H1 (cell line): ENCODE measurements at regions not wholly inside any gene's neighbourhood (a gene's known extent, or its start where the extent isn't known, plus 50 kb on each side); places are given as distances from the start of the nearest gene placed in this dataset.

Experiments
- CTCF ChIA-PET: fragments of 300-600 bp; sonication (Branson Sonifier 250); formaldehyde crosslinking; loops from one replicate; lab custom pipeline; 2021; ENCODE audit not compliant: partially characterized antibody; lab: Charles Lee
- POLR2A ChIA-PET: fragments of 300-600 bp; sonication (Branson Sonifier 250); formaldehyde crosslinking; loops from one replicate; lab custom pipeline; 2021; ENCODE audit warnings: inconsistent platforms; ENCODE audit not compliant: partially characterized antibody; lab: Charles Lee
- DNase-seq, 2 experiments: peaks; one replicate each; pipeline versions ENCODE4 v3.0.0 to v3.0.0-alpha.2; 2010 to 2022; ENCODE audit warnings: low spot score in 2 of 2, low read depth in 1 of 2, mixed read lengths in 1 of 2
- FAIRE-seq: peaks from 2 replicates; lab custom pipeline; 2011; peaks lifted over from hg19 to GRCh38; lab: Jason Lieb, UNC
- H2AFZ ChIP-seq: 2 replicates; pipeline ENCODE4 v1.8.1; 2012; ENCODE audit warnings: low read length, inconsistent platforms
- H2AK5ac ChIP-seq: 2 replicates; pipeline ENCODE4 v1.6.1; 2013; ENCODE audit warnings: low read depth, low read length
- H2BK120ac ChIP-seq: replicated peaks from 2 replicates; pipeline ENCODE3; 2013; ENCODE audit warnings: low read depth, low read length, inconsistent platforms
- H2BK12ac ChIP-seq: 2 replicates; pipeline ENCODE4 v1.6.1; 2013; ENCODE audit warnings: low read depth, low read length
- H2BK15ac ChIP-seq: 2 replicates; pipeline ENCODE4 v1.6.1; 2013; ENCODE audit warnings: low read length
- H2BK20ac ChIP-seq: 2 replicates; pipeline ENCODE4 v1.6.1; 2013; ENCODE audit warnings: low read length
- H2BK5ac ChIP-seq: 2 replicates; pipeline ENCODE4 v1.6.1; 2013; ENCODE audit warnings: low read depth, low read length
- H3K14ac ChIP-seq: 2 replicates; pipeline ENCODE4 v1.6.1; 2013; ENCODE audit warnings: inconsistent platforms; ENCODE audit not compliant: insufficient read length
- H3K18ac ChIP-seq: 2 replicates; pipeline ENCODE4 v1.6.1; 2013; ENCODE audit warnings: low read length; ENCODE audit errors: extremely low read depth
- H3K23ac ChIP-seq: 2 replicates; pipeline ENCODE4 v1.6.1; 2013; ENCODE audit warnings: inconsistent platforms; ENCODE audit not compliant: insufficient read length
- H3K23me2 ChIP-seq: 2 replicates; pipeline ENCODE4 v1.6.1; 2013; ENCODE audit warnings: low read depth, low read length
- H3K27ac ChIP-seq: 2 replicates; pipeline ENCODE4 v1.6.1; 2011; ENCODE audit warnings: low read depth, low read length, inconsistent platforms
- H3K27me3 ChIP-seq, 4 experiments: replicated peaks in 1 of 4; 1 replicate in 1 of 4; 2 replicates in 3 of 4; pipeline versions ENCODE4 v1.6.1 to v1.8.1; 2011 to 2013; ENCODE audit warnings: low read length in 3 of 4, mild to moderate bottlenecking in 3 of 4, inconsistent platforms in 2 of 4, mixed read lengths in 2 of 4, moderate library complexity in 1 of 4; ENCODE audit not compliant: control insufficient read depth in 3 of 4, insufficient read depth in 3 of 4; ENCODE audit errors: extremely low read depth in 1 of 4
- H3K36me3 ChIP-seq, 4 experiments: 2 replicates each; pipeline versions ENCODE4 v1.6.1 to v1.8.1; 2011 to 2013; ENCODE audit warnings: mild to moderate bottlenecking in 4 of 4, low read length in 3 of 4, moderate library complexity in 2 of 4, control low read depth in 1 of 4, inconsistent platforms in 1 of 4; ENCODE audit not compliant: insufficient read depth in 4 of 4, control insufficient read depth in 2 of 4
- H3K4ac ChIP-seq: replicated peaks from 2 replicates; pipeline ENCODE3; 2013; ENCODE audit warnings: low read length, low read depth, mixed read lengths, inconsistent platforms; ENCODE audit not compliant: insufficient read length
- H3K4me1 ChIP-seq, 4 experiments: replicated peaks in 1 of 4; 1 replicate in 1 of 4; 2 replicates in 3 of 4; pipeline versions ENCODE4 v1.6.1 to v1.8.1; 2011 to 2013; ENCODE audit warnings: low read length in 3 of 4, inconsistent platforms in 2 of 4, mixed read lengths in 1 of 4; ENCODE audit not compliant: insufficient read depth in 4 of 4, control insufficient read depth in 3 of 4
- H3K4me2 ChIP-seq, 2 experiments: 2 replicates each; pipeline versions ENCODE4 v1.6.1 to v1.8.1; 2011 to 2013; ENCODE audit warnings: low read depth in 2 of 2, low read length in 2 of 2, control low read depth in 1 of 2, inconsistent platforms in 1 of 2, mild to moderate bottlenecking in 1 of 2; ENCODE audit not compliant: insufficient read depth in 1 of 2
- H3K4me3 ChIP-seq, 4 experiments: fragments of 200-600, 300-600 bp in 1 of 4; sonication (generic), shearing (Covaris generic), sonication (Bioruptor Twin) in 1 of 4; 2 replicates each; pipeline versions ENCODE4 v1.5.1 to v1.8.1; 2011 to 2016; ENCODE audit warnings: low read length in 4 of 4, low read depth in 3 of 4, control low read depth in 2 of 4, inconsistent platforms in 2 of 4, mild to moderate bottlenecking in 2 of 4, mixed read lengths in 1 of 4, moderate library complexity in 1 of 4; ENCODE audit not compliant: insufficient read depth in 2 of 4; ENCODE audit errors: extremely low read depth in 1 of 4
- H3K56ac ChIP-seq: replicated peaks from 2 replicates; pipeline ENCODE3; 2013; ENCODE audit warnings: low read depth, mild to moderate bottlenecking, mixed read lengths, low read length, inconsistent platforms; ENCODE audit not compliant: insufficient read length
- H3K79me1 ChIP-seq: 2 replicates; pipeline ENCODE4 v1.6.1; 2013; ENCODE audit warnings: low read depth, low read length, control low read depth
- H3K79me2 ChIP-seq, 2 experiments: 2 replicates each; pipeline versions ENCODE4 v1.6.1 to v1.8.1; 2012 to 2013; ENCODE audit warnings: low read length in 2 of 2, mild to moderate bottlenecking in 2 of 2, inconsistent platforms in 1 of 2; ENCODE audit not compliant: insufficient read depth in 2 of 2, control insufficient read depth in 1 of 2
- H3K9ac ChIP-seq, 4 experiments: replicated peaks in 1 of 4; 1 replicate in 1 of 4; 2 replicates in 3 of 4; pipeline versions ENCODE4 v1.6.1 to v1.8.1; 2011 to 2013; ENCODE audit warnings: low read depth in 3 of 4, low read length in 3 of 4, control low read depth in 2 of 4, mild to moderate bottlenecking in 2 of 4, moderate library complexity in 2 of 4, inconsistent platforms in 1 of 4; ENCODE audit errors: extremely low read depth in 1 of 4
- H3K9me3 ChIP-seq, 2 experiments: 2 replicates each; pipeline versions ENCODE4 v1.6.1 to v1.8.1; 2012 to 2013; ENCODE audit warnings: mild to moderate bottlenecking in 2 of 2, moderate library complexity in 2 of 2, control low read depth in 1 of 2, inconsistent platforms in 1 of 2, low read depth in 1 of 2, low read length in 1 of 2, mixed read lengths in 1 of 2; ENCODE audit not compliant: insufficient read depth in 2 of 2
- H4K20me1 ChIP-seq, 2 experiments: replicated peaks in 1 of 2; 2 replicates each; pipeline versions ENCODE3 to v1.8.1; 2011 to 2013; ENCODE audit warnings: inconsistent platforms in 2 of 2, low read length in 2 of 2, mild to moderate bottlenecking in 1 of 2; ENCODE audit not compliant: insufficient read depth in 2 of 2, control insufficient read depth in 1 of 2
- H4K5ac ChIP-seq: 2 replicates; pipeline ENCODE4 v1.6.1; 2013; ENCODE audit warnings: low read length, low read depth, mixed read lengths, inconsistent platforms; ENCODE audit not compliant: insufficient read length
- H4K8ac ChIP-seq: 2 replicates; pipeline ENCODE4 v1.8.0; 2013; ENCODE audit warnings: mild to moderate bottlenecking, moderate library complexity, low read length, inconsistent platforms; ENCODE audit not compliant: insufficient read depth; ENCODE audit errors: extremely low read depth
- H4K91ac ChIP-seq: replicated peaks from 2 replicates; pipeline ENCODE3; 2013; ENCODE audit warnings: low read length, mixed read lengths, inconsistent platforms; ENCODE audit not compliant: insufficient read length
- KDM4A ChIP-seq: IDR thresholded peaks from one replicate; pipeline ENCODE4 v1.7.1; 2012; ENCODE audit warnings: low read depth, mild to moderate bottlenecking, moderate library complexity, low read length, inconsistent platforms; ENCODE audit not compliant: severe bottlenecking
- WGBS, 2 experiments: shearing (Covaris generic) in 1 of 2; methylation state at CpG; one replicate each; pipeline versions ENCODE4 v1.1.6 to v1.1.7; 2013 to 2015; ENCODE audit warnings: low lambda C conversion rate in 2 of 2, mixed read lengths in 2 of 2, inconsistent platforms in 1 of 2, low coverage in 1 of 2, missing lambda C conversion rate in 1 of 2; ENCODE audit not compliant: insufficient replicate concordance in 2 of 2, insufficient coverage in 1 of 2, insufficient read length in 1 of 2; ENCODE audit errors: extremely low coverage in 1 of 2, missing lambda C conversion rate in 1 of 2; 5-methylcytosine and 5-hydroxymethylcytosine counted together

DNA sequence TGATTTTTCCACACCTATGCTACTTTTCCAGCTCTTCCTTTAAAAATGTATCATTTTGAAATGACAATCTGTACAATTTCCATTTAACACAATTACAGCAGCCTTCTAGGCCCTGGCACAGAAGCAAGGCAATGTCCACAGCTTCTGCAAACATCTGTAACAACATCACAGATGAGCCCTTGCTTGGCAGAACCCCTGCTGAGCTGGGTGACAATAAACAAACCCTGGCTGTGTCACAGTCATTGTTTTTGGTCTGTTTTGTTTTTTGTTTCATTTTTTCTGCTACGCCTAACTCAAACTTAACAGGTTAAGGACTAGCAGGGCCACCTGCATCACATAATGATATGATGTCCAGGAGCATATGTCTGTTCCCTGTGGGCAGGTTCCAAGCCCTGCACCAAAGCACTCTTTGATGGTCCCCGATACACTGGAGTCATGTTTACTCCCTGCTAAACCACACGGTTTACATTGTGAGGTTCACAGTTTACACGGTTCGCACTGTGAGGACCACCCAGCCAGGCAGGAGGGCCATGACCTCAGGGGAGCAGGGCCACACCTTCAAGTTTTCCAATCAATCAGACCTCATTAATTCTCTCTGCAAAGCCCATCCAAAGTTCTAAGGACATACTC lies 186.8 kb upstream of the CHRNA7 start:
- Histone ChIP-seq H3K36me3 (no peaks in the 10 kb centered on the region), H3K14ac (no peak overlapping the region), H2BK20ac (no peak overlapping the region), H3K4me1 (no peaks in the 10 kb centered on the region), H3K56ac (no peak overlapping the region), H3K9ac (no peak overlapping the region), H4K8ac (no peak overlapping the region), H3K4ac (no peak overlapping the region), H2BK5ac (no peak overlapping the region), H4K5ac (no peak overlapping the region), H3K4me2 (no peak overlapping the region), H4K20me1 (no peaks in the 10 kb centered on the region), H3K79me1 (no peaks in the 10 kb centered on the region), H3K79me2 (no peaks in the 10 kb centered on the region), H2BK12ac (no peak overlapping the region), H3K27ac (no peak overlapping the region), H3K23ac (no peak overlapping the region), H2BK120ac (no peak overlapping the region), H2AK5ac (no peak overlapping the region), H3K27me3 (peaks cover 0 to 1% (median 0%) of the 10 kb centered on the region in 4 experiments; a peak in 1 of 7 replicates), H3K23me2 (no peaks in the 10 kb centered on the region), H2AFZ (no peak overlapping the region), H3K4me3 (no peak overlapping the region), H3K18ac (no peak overlapping the region), H4K91ac (no peak overlapping the region), H3K9me3 (no peaks in the 10 kb centered on the region; a peak in 1 of 4 replicates), H2BK15ac (no peak overlapping the region)
- POLR2A ChIA-PET: no interaction called here
- CTCF ChIA-PET: interaction anchor here (1.2 kb wide), 1 partner anchor 13 kb away, joined by 3 read pairs; no protein-coding TSS in a partner anchor
- FAIRE-seq (no peak), DNase-seq (no peak)
- WGBS, 2 experiments: 86% methylated on average over 5 of the region's 5 CpGs; no CpG with 5 or more reads in 1 of the 2 experiments
- no peak for TF ChIP-seq KDM4A
